ENCODE measurements at regions not wholly inside any gene's neighbourhood (a gene's known extent, or its start where the extent isn't known, plus 50 kb on each side); places are given as distances from the start of the nearest gene placed in this dataset.
"Not testable (repeated sequence)": the region's sequence is repeated elsewhere in the genome, so short reads cannot be mapped to it uniquely, and the experiment has no call there.

DNA sequence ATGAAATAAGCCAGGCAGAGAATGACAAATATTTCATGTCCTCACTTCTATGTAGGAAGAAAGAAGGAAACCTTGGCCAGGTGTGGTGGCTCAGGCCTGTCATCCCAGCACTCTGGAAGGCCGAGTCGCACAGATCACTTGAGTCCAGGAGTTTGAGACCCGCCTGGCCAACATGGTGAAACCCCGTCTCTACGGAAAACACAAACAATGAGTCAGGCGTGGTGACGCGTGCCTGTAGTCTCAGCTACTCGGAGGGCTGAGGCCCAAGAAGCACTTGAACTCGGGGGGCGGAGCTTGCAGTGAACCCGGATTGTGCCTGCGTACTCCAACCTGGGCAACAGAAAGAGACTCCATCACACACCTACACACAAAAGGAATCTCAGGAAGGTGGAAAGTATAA is 80.5 kb upstream of the HMX1 start:
- DNase-seq; H3K4me3 ChIP-seq (ENCODE audit: insufficient read depth, low read depth, low read length); H3K27me3 ChIP-seq (ENCODE audit: control insufficient read depth, insufficient read depth, low read length); H3K36me3 ChIP-seq (replicated peaks; ENCODE audit: control insufficient read depth, insufficient read depth, low read length): not testable (repeated sequence)

DNA sequence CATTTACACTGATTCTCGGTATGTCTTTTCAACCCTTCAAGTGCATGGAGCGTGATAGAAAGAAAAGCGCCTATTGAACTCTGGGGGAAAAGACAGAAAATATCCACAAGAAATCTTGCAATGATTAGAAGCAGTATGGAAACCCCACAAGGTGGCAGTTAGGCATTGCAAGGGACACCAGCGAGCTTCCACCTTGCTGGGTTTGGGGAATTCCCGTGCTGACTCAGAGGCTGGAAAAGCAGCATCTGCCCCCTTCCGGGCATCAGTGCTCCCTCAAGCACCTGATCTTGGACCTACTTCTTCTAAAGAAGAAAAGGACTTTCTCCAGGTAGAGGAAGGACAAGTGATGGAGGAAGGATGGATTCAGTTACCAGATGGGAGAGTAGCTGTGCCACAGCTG is 73.9 kb upstream of the HMX1 start:
- not testable (repeated sequence) for H3K27me3 ChIP-seq (ENCODE audit: control insufficient read depth, insufficient read depth, low read length); H3K4me3 ChIP-seq (ENCODE audit: insufficient read depth, low read depth, low read length); H3K36me3 ChIP-seq (replicated peaks; ENCODE audit: control insufficient read depth, insufficient read depth, low read length); DNase-seq

- H3K36me3 ChIP-seq (replicated peaks; ENCODE audit: control insufficient read depth, insufficient read depth, low read length); H3K27me3 ChIP-seq (ENCODE audit: control insufficient read depth, insufficient read depth, low read length); H3K4me3 ChIP-seq (ENCODE audit: insufficient read depth, low read depth, low read length); DNase-seq: not testable (repeated sequence)
Measured at GRCh38 chr4:8943367-8943766, 71.7 kb upstream of the HMX1 start.

- not testable (repeated sequence) for DNase-seq; H3K27me3 ChIP-seq (ENCODE audit: control insufficient read depth, insufficient read depth, low read length); H3K4me3 ChIP-seq (ENCODE audit: insufficient read depth, low read depth, low read length); H3K36me3 ChIP-seq (replicated peaks; ENCODE audit: control insufficient read depth, insufficient read depth, low read length)
Measured at GRCh38 chr4:8942088-8942487, 70.4 kb upstream of the HMX1 start.

DNA sequence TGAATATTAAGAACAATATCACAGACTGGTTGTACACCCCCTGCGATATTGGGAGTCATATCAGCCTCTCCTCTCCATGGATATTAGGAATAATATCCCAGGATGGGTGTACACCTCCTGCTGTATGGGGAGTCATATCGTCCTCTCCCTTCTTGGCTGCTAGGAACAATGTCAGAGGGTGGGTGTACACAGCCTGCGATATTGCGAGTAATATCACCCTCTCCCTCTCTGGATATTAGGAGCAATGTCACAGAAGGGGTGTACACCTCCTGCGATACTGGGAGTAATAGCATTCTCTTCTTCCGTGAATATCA is 69.8 kb upstream of the HMX1 start:
- DNase-seq; H3K36me3 ChIP-seq (replicated peaks; ENCODE audit: control insufficient read depth, insufficient read depth, low read length); H3K4me3 ChIP-seq (ENCODE audit: insufficient read depth, low read depth, low read length); H3K27me3 ChIP-seq (ENCODE audit: control insufficient read depth, insufficient read depth, low read length): not testable (repeated sequence)

DNA sequence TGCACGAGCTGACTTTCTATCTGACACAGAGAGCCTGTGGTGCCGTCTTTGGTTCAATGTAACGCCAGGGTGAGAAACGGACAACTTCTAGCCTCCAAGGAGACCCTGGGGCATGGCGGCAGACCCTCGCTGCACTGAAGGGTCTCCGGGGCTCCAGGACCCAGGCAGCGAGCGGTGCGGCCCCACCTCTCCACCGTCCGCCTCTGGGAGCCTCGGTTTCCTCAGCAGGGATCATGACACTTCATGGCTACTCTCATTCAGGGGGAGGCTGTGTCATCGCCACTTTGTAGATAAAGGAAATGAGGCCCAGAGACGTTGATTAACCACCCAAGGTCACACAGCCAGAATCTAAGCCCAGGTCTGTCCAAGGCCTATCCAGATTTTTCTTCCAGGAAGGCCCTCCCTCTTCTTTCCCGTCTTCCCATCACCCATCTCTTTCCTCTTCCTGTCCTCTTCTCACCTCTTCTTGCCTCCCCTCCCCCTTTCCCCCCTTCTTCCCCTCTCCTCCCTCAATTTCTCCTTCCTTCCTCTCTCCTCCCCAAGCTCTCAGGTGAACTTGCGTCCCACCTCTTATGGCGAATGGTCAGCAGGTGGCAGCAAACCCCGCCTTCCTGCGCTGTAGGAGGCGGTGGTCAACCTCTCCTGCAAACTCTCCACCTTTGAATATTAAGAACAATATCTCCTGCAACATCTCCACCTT is 69.3 kb upstream of the HMX1 start:
- H3K36me3 ChIP-seq (replicated peaks; ENCODE audit: control insufficient read depth, insufficient read depth, low read length), result no peaks in the 10 kb centered on the region
- H3K4me3 ChIP-seq (ENCODE audit: insufficient read depth, low read depth, low read length), result no peak overlapping the region
- DNase-seq, result peak; percentile 52
- H3K27me3 ChIP-seq (ENCODE audit: control insufficient read depth, insufficient read depth, low read length), result no peaks in the 10 kb centered on the region

- peak; percentile 65 for DNase-seq
- no peaks in the 10 kb centered on the region for H3K27me3 ChIP-seq (ENCODE audit: control insufficient read depth, insufficient read depth, low read length)
- H3K4me3 ChIP-seq (ENCODE audit: insufficient read depth, low read depth, low read length), result no peak overlapping the region
- H3K36me3 ChIP-seq (replicated peaks; ENCODE audit: control insufficient read depth, insufficient read depth, low read length), result no peaks in the 10 kb centered on the region
Measured at GRCh38 chr4:8939840-8940742, 68.5 kb upstream of the HMX1 start.

DNA sequence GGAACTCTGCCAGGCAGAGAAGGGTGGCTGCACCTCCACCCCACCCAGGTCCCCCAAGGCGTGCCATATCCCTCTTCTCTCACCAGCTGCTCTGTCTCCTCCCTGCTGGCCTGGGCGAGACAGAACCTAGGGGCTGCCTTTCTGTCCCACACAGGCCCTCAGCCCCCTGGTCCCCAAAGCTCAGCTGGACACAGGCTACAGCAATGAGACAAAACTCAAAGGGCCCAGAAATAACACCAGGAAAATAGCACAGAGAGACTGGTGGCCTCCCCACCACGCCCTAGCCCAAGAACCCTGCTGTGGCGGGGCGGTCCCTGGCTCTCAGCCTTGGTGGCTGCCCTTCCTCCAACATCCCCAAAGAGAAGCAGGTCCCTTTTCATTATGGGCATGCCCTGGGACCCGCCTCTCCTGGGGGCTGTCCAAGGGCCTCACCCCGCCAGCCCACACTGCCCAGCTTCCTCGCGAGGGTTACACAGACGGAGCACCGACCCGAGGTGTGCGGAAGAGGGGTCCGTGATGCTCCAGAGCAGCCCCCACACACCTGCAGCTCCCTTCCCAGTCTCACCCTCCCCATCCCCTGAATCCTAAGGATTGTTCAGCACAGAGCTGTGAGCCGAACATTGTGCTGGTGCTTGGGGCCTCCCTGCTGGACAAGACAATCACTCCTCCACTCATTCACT is 67.7 kb upstream of the HMX1 start:
- Histone ChIP-seq H3K36me3 (replicated peaks; ENCODE audit: control insufficient read depth, insufficient read depth, low read length) (no peaks in the 10 kb centered on the region), H3K27me3 (ENCODE audit: control insufficient read depth, insufficient read depth, low read length) (no peaks in the 10 kb centered on the region), H3K4me3 (ENCODE audit: insufficient read depth, low read depth, low read length) (peak overlapping the region; percentile 2; the same call in 1 of the 2 replicates)
- DNase-seq, result peak; percentile 53

GRCh38 chr4:8938623-8939022 is 67.0 kb upstream of the HMX1 start:
- peak; percentile 23 for DNase-seq
- Histone ChIP-seq H3K27me3 (ENCODE audit: control insufficient read depth, insufficient read depth, low read length) (no peaks in the 10 kb centered on the region), H3K4me3 (ENCODE audit: insufficient read depth, low read depth, low read length) (no peak overlapping the region), H3K36me3 (replicated peaks; ENCODE audit: control insufficient read depth, insufficient read depth, low read length) (no peaks in the 10 kb centered on the region)

DNA sequence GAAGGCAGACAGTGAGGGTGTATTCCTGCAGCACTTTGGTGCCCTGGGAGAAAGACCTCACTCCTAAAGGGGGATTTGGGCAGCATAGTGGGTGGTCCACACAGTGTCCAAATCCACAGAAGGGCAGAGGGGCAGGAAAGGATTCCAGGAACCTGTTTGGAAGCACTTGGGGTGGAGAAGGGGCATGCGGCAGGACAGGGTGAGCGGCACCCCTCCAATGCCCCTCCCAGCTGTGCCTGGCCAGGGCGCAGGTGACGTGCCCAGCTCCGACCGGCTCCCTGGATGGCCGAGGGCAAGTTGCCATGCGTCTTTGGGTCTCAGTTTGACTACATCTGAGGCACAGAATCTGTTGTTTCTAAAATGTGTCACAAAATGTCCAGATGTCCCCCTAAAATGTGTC is 66.5 kb upstream of the HMX1 start:
- Histone ChIP-seq H3K36me3 (replicated peaks; ENCODE audit: control insufficient read depth, insufficient read depth, low read length) (no peaks in the 10 kb centered on the region), H3K4me3 (ENCODE audit: insufficient read depth, low read depth, low read length) (no peak overlapping the region), H3K27me3 (ENCODE audit: control insufficient read depth, insufficient read depth, low read length) (no peaks in the 10 kb centered on the region)
- DNase-seq, result peak; percentile 24

GRCh38 chr4:8932884-8933283 is 61.2 kb upstream of the HMX1 start:
- H3K36me3 ChIP-seq (replicated peaks; ENCODE audit: control insufficient read depth, insufficient read depth, low read length), result no peaks in the 10 kb centered on the region
- no peaks in the 10 kb centered on the region for H3K27me3 ChIP-seq (ENCODE audit: control insufficient read depth, insufficient read depth, low read length)
- no peak for DNase-seq
- no peak overlapping the region for H3K4me3 ChIP-seq (ENCODE audit: insufficient read depth, low read depth, low read length)

- Histone ChIP-seq H3K27me3 (ENCODE audit: control insufficient read depth, insufficient read depth, low read length) (no peaks in the 10 kb centered on the region), H3K36me3 (replicated peaks; ENCODE audit: control insufficient read depth, insufficient read depth, low read length) (no peaks in the 10 kb centered on the region), H3K4me3 (ENCODE audit: insufficient read depth, low read depth, low read length) (no peak overlapping the region)
- no peak for DNase-seq
Measured at GRCh38 chr4:8928074-8928473, 56.4 kb upstream of the HMX1 start.

DNA sequence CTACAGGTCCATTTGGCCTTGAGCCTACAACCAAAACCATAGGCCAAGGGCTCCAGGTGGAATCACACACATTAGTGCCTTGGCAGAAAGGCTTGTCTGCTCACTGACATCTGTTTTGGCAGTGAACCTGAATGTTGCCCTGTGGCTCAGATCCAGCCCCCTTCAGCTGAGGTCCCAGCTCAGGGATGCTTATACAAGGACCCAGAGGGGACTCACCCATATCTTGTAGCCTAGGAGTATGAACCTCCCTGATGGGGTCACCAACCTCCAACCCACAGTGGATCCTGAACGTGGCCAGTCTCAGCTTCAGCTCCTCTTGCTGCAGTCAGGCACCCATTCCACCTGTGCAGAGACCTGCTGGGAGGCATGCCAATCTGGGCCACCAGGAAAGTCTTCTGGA is 50.8 kb upstream of the HMX1 start:
- H3K27me3 ChIP-seq (ENCODE audit: control insufficient read depth, insufficient read depth, low read length), result peaks cover 1% of the 10 kb centered on the region; the same call in 1 of the 2 replicates

DNA sequence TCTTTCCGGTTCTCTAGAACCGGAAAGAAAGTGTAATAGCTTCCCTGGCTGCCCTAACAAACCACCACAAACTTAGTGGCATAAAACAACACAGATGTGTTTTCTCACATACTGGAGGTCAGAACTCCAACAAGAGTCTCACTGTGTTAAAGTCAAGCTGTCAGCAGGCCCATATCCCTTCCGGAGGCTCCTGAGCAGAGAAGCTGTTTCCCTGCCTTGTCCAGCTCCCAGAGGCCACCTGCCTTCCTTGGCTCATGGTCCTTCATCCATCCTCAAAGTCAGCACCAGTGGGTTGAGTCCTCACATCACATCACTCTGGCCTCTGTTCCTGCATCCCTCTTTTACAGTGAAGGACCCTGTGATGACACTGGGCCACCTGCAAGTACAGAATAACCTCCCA is 49.8 kb upstream of the HMX1 start:
- no peak for DNase-seq
- Histone ChIP-seq H3K4me3 (ENCODE audit: insufficient read depth, low read depth, low read length) (no peak overlapping the region), H3K27me3 (ENCODE audit: control insufficient read depth, insufficient read depth, low read length) (peaks cover 1% of the 10 kb centered on the region), H3K36me3 (replicated peaks; ENCODE audit: control insufficient read depth, insufficient read depth, low read length) (no peaks in the 10 kb centered on the region)

More for the DNA sequence above, 50.8 kb upstream of the HMX1 start:
- DNase-seq, result no peak
- H3K4me3 ChIP-seq (ENCODE audit: insufficient read depth, low read depth, low read length), result no peak overlapping the region
- no peaks in the 10 kb centered on the region for H3K36me3 ChIP-seq (replicated peaks; ENCODE audit: control insufficient read depth, insufficient read depth, low read length)
